NB4 (cell line): ENCODE measurements at regions not wholly inside any gene's neighbourhood (a gene's known extent, or its start where the extent isn't known, plus 50 kb on each side); places are given as distances from the start of the nearest gene placed in this dataset.

ENCODE experiments used
- CTCF ChIP-seq: IDR thresholded peaks from one replicate; pipeline ENCODE4 v1.5.1; 2012; ENCODE audit warnings: low read depth, low read length
- MYC ChIP-seq: IDR thresholded peaks from 2 replicates; pipeline ENCODE4 v1.6.1; 2011; ENCODE audit warnings: low read depth, low read length
- POLR2A ChIP-seq: IDR thresholded peaks from 2 replicates; pipeline ENCODE4 v1.6.1; 2011; ENCODE audit warnings: mild to moderate bottlenecking; ENCODE audit not compliant: insufficient read length; ENCODE audit errors: extremely low read depth
- TF ChIP-seq, protein P1 (sequence below): IDR thresholded peaks from 2 replicates; pipeline ENCODE4 v1.6.1; 2011; ENCODE audit warnings: low read depth, low read length

GRCh38 chr14:65817011-65817410 is 404.5 kb downstream of the FUT8 start:
- TF ChIP-seq, protein P1, sequence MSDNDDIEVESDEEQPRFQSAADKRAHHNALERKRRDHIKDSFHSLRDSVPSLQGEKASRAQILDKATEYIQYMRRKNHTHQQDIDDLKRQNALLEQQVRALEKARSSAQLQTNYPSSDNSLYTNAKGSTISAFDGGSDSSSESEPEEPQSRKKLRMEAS, result no peak
- TF ChIP-seq CTCF, result no peak
- TF ChIP-seq POLR2A, result no peak
- TF ChIP-seq MYC, result no peak
